ENCODE measurements at regions not wholly inside any gene's neighbourhood (a gene's known extent, or its start where the extent isn't known, plus 50 kb on each side); places are given as distances from the start of the nearest gene placed in this dataset.

- intact Hi-C loops (cut with micrococcal nuclease): no loop called here
- Histone ChIP-seq H3K9me3 (replicated peaks) (peaks cover 11% of the 10 kb centered on the region), H3K4me3 (no peak overlapping the region), H3K4me1 (no peaks in the 10 kb centered on the region), H3K36me3 (no peaks in the 10 kb centered on the region), H3K27me3 (ENCODE audit: low read depth) (no peaks in the 10 kb centered on the region), H3K27ac (replicated peaks) (no peak overlapping the region)
- no peak for DNase-seq
- no peak for TF ChIP-seq CTCF (IDR thresholded peaks at IDR 0.05; ENCODE audit: borderline replicate concordance)
Measured at GRCh38 chr7:11300241-11300640, 326.6 kb downstream of the PHF14 start.

GRCh38 chr7:11302121-11302520 is 328.4 kb downstream of the PHF14 start:
- Histone ChIP-seq H3K27ac (replicated peaks) (no peak overlapping the region), H3K36me3 (no peaks in the 10 kb centered on the region), H3K9me3 (replicated peaks) (peaks cover 11% of the 10 kb centered on the region), H3K4me1 (no peaks in the 10 kb centered on the region), H3K4me3 (no peak overlapping the region), H3K27me3 (ENCODE audit: low read depth) (no peaks in the 10 kb centered on the region)
- no peak for TF ChIP-seq CTCF (IDR thresholded peaks at IDR 0.05; ENCODE audit: borderline replicate concordance)
- no peak for DNase-seq
- intact Hi-C loops (cut with micrococcal nuclease): no loop called here

GRCh38 chr7:11313801-11314200 is 340.1 kb downstream of the PHF14 start:
- Histone ChIP-seq H3K36me3 (no peaks in the 10 kb centered on the region), H3K9me3 (replicated peaks) (no peaks in the 10 kb centered on the region), H3K4me3 (no peak overlapping the region), H3K27me3 (ENCODE audit: low read depth) (no peaks in the 10 kb centered on the region), H3K27ac (replicated peaks) (no peak overlapping the region), H3K4me1 (no peaks in the 10 kb centered on the region)
- no peak for TF ChIP-seq CTCF (IDR thresholded peaks at IDR 0.05; ENCODE audit: borderline replicate concordance)
- intact Hi-C loops (cut with micrococcal nuclease): no loop called here
- no peak for DNase-seq

- H3K4me1 ChIP-seq: no peaks in the 10 kb centered on the region
- TF ChIP-seq CTCF (IDR thresholded peaks at IDR 0.05; ENCODE audit: borderline replicate concordance): no peak
- DNase-seq: no peak
- H3K4me3 ChIP-seq: no peak overlapping the region
- intact Hi-C loops (cut with micrococcal nuclease): no loop called here
- no peak overlapping the region for H3K27ac ChIP-seq (replicated peaks)
- no peaks in the 10 kb centered on the region for H3K9me3 ChIP-seq (replicated peaks)
- no peaks in the 10 kb centered on the region for H3K27me3 ChIP-seq (ENCODE audit: low read depth)
- no peaks in the 10 kb centered on the region for H3K36me3 ChIP-seq
Measured at GRCh38 chr7:11315666-11316258, 342.1 kb downstream of the PHF14 start.

GRCh38 chr7:11317766-11318165 is 344.1 kb downstream of the PHF14 start:
- no peak overlapping the region for H3K4me3 ChIP-seq
- H3K27ac ChIP-seq (replicated peaks): no peak overlapping the region
- no peaks in the 10 kb centered on the region for H3K27me3 ChIP-seq (ENCODE audit: low read depth)
- intact Hi-C loops (cut with micrococcal nuclease): no loop called here
- DNase-seq: no peak
- no peaks in the 10 kb centered on the region for H3K4me1 ChIP-seq
- H3K9me3 ChIP-seq (replicated peaks): no peaks in the 10 kb centered on the region
- H3K36me3 ChIP-seq: no peaks in the 10 kb centered on the region
- no peak for TF ChIP-seq CTCF (IDR thresholded peaks at IDR 0.05; ENCODE audit: borderline replicate concordance)
